ENCODE measurements at regions not wholly inside any gene's neighbourhood (a gene's known extent, or its start where the extent isn't known, plus 50 kb on each side); places are given as distances from the start of the nearest gene placed in this dataset.
"Not testable (repeated sequence)": the region's sequence is repeated elsewhere in the genome, so short reads cannot be mapped to it uniquely, and the experiment has no call there.

DNA sequence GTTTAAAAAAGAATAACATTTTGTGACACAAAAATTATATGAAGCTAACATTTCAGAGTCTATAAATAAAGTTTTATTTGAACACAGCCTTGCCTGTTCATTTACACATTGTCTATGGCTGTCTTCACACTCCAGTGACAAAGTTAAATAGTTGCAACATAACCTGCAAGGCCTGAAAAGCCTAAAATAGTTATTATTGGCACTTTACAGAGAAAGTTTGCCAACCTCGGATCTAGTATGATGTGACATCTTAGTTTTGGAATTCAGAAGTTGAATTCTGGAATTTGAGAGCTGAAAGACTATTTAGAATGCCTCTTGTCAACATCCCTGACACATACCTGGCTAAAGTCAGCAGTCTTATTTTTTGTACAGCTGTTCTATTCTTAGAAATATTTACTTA is 68.3 kb downstream of the DYRK2 start:
- no peak for DNase-seq (ENCODE audit: low read depth in 2 of 2)

DNA sequence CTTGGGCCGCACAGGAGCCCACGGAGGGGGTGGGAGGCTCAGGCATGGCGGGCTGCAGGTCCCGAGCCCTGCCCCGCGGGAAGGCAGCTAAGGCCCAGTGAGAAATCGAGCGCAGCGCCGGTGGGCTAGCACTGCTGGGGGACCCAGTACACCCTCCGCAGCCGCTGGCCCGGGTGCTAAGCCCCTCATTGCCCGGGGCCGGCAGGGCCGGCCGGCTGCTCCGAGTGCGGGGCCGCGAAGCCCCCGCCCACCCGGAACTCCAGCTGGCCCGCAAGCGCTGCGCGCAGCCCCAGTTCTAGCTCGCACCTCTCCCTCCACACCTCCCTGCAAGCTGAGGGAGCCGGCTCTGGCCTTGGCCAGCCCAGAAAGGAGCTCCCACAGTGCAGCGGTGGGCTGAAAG is 70.8 kb downstream of the DYRK2 start:
- DNase-seq (ENCODE audit: low read depth in 2 of 2) = not testable (repeated sequence)

DNA sequence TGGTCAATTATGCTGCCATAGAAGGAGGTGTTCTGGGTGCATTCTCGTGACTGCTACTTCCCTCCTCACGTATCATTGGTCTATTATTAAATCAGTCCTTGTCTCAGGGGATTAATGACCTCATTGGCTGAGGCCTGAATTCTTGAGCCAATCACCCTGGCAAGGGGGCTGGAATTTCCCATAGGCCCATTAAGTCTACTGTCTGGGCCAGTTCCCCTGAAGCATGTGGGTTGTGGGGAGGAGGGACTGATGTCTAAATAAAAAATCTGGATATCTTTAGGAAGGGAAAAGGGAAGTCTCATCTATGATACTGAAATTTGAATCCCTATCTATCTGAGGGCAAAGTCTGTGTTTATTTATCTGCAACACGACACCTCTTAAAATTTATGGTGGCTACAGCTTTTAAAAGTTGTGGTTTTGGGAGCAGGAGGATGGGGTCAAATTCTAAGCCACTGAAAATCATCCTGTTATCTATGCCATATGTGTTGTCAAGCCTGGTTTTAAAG is 71.9 kb downstream of the DYRK2 start:
- no peak for DNase-seq (ENCODE audit: low read depth in 2 of 2)

DNA sequence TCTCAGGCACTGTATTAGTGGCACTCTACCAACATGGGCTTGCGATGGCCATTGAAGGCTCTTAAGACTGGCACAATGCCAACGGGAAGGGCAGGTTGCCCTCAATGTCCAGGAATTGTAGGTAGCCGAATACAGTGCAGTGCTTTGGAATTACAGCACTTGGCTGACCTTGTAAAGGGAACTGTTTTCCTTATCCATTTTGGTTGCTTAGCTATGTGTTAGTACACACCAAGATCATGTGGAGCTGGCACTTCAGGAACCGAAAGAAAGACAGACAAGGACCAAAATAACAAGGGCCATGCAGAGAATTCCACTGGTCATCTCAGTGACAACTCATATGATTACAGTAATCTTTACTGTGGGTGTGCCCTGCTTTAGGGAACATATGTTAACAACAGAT is 72.7 kb downstream of the DYRK2 start:
- DNase-seq (ENCODE audit: low read depth in 2 of 2) = no peak

DNA sequence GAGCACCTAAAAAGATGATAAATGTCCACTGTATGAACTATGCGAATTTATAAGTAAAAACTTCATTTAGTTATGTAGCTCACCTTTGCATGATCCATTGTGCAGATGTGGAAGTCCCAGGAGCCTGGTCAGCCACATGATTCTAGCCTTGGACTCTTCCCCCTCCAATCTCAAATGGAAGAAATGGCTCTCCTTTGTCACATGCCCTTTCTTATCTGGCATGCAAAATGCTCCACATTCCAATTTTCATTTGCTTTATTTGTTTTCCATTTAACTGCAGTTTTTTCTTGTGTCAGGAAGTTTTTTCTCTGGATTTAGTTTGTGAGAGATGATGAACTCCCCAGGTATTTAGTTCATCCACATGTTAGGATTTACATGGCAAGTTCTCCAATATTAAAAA is 73.8 kb downstream of the DYRK2 start:
- no peak for DNase-seq (ENCODE audit: low read depth in 2 of 2)

DNA sequence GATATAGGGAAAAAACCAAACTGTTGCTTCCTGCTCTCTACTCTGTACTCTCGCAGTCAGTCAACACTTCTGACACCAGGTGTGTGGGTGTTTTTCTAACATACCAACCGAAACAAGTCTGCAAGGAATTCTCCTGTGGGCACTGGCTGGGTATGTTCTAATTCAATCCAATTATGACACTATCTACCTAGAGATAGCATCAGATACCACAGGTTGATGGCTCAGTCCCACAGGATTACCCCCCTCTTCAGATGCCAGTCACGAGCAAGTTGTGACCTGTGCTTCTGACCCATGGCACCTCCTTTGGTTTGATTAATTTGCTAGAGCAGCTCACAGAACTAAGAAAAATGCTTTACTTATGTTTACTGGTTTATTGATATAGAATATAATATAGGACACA is 78.3 kb downstream of the DYRK2 start:
- DNase-seq (ENCODE audit: low read depth in 2 of 2) = no peak

DNA sequence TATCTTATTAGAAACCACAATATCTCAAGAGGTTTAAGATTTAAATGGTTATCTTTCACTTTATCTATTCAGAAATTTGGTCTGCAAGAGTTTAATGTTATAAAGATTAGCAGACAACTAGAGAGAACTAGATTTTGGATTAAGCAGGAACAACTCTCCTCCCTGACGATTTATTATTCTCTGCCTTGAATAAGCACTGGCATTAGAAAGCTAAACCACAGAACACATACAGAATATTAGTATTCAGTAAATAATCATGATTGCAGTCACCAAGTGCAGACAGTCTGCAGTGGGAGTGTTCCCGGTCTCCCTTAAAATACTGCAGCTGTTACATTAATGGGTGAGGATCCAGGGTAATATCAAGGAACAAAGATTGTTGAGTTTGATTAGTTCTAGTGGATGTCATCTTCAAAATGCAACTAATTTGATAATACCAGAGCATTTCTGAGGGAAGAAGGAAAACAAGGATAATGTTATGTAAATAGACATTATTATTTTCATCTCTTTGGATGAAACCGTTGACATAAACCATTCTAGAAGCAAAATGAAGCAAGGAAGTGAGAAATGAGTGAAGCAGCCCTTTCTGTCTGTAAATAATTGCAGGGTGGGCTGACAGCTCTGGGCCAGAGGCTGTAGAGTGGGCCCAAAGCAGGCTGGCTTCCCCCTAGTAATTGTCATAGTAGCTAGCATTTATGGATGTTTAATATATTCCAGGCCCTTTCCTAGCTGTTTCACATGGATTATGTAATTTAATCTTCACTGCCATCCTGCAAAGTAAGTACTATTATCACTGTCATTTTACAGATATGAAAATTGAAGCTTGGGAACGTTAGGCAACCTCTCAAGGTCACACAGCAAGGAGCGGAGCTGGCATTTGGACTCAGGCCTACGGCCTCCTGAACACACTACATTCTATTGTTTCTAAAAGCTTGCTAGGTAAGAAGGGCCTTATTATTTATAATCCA is 79.4 kb downstream of the DYRK2 start:
- no peak for DNase-seq (ENCODE audit: low read depth in 2 of 2)

DNA sequence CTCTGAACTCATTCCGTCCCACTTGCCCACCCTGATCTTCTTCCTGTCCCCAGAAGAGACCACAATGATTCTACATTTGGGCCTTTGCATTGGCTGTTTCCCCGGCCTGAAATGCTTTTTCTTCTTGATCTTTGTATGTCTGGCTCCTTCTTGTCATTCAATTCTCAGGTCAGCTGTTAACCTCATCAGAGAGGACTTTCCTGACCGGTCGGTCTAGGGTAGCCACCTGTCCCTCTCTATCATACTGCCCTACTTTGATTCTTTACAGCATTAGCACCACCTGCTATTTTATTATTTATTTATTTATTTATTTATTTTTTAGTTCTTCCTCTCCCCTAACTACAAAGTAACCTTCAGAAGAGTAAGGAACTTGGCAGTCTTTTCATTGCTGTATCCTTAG is 84.3 kb downstream of the DYRK2 start:
- no peak for DNase-seq (ENCODE audit: low read depth in 2 of 2)

DNA sequence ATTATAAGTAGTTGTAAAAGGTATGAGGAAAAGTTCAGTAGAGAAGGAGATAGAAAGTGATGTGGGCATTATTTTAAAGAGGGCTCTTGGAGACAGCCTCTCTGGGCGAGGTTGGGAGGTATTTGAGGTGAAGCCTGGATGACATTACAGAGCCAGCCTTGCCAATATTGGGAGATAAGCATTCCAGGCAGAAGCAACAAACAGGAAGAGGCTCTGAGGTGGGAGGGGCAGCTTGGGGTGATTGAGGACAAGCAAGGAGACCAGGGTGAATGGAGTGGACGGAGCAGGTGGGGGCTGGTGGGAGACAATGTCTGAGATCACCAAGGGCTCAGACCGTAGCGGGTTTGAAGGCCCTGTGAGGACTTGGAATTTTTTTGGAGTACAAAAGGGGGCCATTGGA is 87.3 kb downstream of the DYRK2 start:
- no peak for DNase-seq (ENCODE audit: low read depth in 2 of 2)

DNA sequence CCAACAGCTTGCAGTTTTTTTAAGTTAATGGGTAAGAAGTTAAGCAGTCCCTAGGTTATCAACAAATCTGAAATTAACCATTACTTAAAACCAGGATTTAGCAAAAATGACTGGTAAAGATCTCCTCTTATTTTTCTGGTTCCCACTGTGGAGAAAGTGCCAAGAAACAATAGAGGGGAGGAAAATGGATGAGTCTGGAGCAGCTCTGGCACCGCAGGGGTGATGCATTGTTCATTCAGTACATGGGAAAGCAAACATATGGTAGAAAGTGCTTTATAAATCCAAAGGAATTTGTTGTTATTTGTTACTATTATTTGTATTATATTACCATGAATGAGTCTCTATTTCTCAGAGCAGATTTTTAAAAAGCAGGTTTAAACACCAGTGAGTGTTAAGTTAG is 92.2 kb downstream of the DYRK2 start:
- no peak for DNase-seq (ENCODE audit: low read depth in 2 of 2)

DNA sequence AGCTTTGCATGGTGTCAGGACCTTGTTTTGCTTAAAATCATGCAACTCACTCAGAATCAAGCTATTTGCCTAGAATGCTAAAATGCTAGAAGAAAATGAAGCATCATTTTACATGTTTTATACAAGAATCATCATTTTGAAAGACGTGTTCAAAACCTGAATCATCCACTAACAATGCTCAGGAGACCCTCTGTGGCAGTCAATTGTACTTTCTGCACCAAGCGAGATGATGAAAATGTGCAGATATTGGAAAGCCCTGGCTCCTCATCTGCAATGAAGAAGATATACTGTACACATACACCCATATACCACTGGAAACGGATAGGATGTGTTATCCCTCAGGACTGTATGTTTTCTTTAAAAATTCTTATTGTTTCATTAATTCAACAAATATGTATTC is 92.7 kb downstream of the DYRK2 start:
- DNase-seq (ENCODE audit: low read depth in 2 of 2) = no peak

DNA sequence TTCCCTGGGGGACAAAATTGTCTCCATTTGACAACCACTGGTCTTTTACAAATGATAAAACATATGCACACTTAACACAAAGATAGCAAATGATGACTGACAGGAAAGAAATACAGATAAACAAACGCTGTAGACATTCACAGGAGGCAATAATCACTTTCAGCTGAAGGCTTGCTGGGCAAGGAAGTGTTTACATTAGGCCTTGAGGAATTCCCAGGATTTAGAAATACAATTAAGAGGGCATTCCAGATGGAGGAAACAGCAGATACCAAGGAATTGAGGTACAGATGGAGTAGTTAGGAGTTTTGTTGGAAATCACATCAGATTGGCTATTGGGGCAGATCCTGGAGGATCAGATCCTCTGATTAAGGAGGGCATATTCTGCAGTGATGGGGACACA is 93.9 kb downstream of the DYRK2 start:
- no peak for DNase-seq (ENCODE audit: low read depth in 2 of 2)

DNA sequence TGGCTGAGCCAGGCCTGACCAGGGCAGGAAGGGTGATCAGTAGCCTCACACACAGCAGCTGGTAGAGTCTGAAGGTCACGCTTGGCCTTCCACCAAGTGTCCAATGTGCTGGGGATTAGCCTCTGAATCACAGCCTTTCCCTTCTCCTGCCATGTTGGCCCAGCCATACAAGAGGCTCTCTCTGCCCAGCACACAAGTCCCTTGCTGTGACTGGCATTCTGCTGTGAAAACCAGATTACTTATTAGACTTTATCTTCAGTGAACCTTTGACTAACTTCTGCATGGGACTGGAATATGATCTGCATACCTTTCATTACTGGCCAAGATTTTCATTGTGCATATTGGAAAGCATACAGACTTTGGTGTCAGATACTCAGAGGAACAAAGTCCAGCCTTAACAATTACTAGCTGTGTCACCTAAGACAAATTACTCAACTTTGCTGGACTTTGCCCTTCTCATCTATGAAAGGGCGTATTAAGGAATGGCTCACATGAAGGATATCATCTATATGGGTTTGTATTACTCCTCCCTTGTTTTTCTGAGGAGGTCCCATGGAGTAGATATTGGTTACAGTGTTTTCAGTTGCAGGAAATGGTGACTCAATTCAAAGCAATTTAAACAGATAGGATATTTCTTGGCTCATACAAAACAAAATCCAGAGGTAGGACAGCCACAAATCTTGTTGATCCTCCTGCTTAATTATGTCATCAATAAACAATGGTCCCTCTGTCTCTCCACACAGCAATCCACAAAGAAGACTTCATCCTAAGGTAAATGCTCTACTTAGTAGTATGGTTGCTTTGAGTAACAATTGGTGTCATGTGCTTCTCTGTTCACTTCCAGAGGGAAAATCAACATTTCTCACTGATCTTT is 99.6 kb downstream of the DYRK2 start:
- DNase-seq (ENCODE audit: low read depth in 2 of 2) = no peak

DNA sequence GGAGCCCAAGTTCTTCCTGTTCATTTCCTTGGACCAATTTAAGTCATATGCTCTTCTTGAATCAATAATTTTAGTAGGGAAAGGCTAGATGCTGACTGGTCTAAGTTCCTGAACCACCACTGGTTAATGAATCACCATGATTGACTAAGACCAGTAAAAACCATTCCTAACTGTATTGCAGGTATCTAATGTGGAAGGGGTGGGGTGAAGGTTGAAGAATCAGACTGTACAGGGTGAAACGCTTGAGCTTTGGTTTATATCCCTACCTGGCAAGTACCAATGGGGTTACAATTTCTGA is 100.1 kb downstream of the DYRK2 start:
- no peak for DNase-seq (ENCODE audit: low read depth in 2 of 2)

DNA sequence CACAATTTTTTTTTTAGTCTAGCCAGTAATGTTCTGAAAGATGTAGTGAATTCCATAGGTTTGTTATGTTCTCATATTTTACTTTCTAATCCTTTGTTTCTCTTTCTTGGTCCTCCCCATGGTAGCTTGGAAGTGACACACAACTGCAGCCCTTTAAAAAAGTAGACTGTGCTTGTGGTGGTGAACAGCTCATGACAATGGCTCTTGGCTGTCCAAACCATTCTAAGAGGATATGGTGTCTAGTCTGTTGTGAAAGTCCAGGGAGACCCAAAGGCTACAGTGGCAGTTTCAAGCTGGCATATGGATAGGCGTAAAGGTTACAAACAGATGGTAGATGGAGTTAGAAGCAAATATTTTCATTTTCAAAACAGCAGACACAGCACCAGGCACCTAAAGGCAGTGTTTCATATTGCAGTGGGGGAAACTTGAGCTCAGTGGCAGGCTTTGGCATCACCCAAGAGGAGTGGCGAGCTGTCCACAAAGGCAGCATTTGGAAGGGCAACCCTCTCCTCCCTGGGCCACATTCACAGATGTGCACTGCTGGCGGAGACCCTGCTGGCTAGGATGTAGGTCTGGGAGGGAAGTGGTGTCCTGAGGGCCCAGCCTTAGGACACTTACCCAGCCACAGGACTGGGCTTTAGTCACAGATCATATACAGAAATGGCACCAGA is 102.1 kb downstream of the DYRK2 start:
- no peak for DNase-seq (ENCODE audit: low read depth in 2 of 2)

DNA sequence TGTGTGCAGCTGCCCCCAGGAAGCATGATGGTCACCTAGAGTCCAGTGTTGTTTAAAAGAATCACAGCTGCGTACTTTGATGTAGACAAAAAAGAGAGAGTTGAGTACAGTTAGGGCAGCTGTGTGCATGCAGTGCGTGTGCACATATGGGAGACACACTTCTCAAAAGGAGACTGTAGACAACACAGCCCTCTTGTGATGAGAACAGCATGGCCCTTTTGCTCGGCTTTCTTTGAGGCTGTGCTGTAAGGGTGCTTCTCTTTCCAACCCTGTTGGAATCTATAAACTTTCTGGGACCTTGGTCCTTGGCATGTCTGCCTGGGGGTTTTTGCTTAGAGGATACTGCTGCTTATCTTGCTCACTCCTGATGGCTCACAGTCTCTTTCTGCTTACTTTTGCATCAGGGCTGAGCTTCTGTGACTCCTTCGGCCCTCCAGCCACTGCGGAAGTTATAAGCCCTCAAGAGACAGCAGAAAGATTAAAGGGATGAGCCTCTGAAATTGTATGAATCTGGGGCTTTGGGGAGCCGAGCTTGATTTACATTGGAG is 102.9 kb downstream of the DYRK2 start:
- DNase-seq (ENCODE audit: low read depth in 2 of 2) = no peak

DNA sequence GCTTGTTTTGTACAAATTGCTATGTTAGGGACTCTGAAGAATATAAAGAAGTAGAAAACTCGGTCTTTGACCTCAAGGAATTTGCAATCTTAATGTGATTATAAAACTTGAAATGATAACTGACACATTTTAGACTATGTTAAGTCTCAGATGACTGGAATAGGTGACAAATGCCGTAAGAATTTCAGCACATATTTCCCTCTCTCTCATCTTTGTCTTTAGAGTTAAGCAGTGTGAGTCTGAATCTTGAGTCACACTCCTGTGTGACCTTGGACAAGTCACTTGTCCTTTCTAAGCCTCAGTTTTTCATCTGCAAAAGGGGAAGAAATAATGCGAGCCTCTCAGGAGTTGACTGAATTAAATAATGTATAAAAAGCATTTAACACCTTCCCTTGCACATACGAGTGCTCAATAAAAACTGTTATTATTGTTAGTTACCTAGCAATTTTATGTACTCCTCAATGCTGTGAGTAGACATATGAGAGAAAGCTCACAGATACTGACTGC is 103.7 kb downstream of the DYRK2 start:
- DNase-seq (ENCODE audit: low read depth in 2 of 2) = no peak

DNA sequence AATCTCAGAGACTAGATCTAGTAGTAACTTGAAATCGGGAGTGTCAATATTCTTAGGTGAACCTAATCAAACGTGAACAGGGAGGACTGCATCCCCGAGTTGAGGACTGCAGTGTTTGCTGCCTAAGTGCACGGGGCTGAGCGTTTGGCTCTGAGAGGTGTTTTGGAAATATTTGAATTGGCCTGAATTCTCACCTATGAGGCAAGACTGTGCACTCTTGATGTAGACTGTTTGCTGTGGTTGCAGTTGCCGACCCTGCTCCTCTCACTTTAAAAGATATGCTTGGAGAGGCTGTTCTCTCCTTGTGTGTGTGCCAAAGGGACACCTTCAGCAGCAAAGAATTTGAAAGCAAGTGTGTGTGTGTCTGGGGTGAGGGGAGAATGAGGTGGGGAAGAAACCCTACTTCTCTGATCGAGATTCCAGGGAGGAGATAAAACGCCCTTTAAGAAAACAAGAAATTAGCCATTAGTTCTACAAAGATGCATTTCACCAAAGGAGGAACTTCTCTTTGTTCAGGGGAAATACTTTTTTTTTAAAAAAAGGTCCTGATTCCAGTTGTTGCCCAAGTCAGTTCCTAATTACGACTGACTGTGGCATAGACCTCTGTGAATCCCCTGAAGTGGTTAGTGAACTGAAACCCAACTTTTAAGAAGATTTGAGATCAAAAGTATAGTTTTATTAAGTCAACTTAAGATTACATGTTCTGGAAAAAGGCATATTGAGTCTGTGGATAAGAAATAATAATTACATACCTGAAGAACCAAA is 106.6 kb downstream of the DYRK2 start:
- no peak for DNase-seq (ENCODE audit: low read depth in 2 of 2)

DNA sequence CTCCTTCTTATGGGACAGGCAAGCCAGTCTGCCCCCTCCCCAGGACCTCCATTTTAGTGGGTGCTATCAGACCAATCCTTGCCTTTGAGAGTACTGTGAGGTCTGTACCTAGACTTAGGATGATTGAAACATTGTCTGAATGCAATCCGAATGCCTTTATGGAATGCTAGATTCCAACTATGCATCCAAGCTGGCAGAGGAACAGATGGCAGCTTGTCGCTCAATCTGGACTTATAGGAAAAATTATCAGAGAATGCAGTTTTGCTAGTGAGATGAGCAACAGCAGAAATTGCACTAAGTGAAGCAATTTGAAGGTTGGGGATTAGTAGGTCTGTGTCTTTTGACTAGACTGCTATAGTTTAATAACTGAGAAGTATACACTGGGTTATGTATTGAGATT is 109.1 kb downstream of the DYRK2 start:
- DNase-seq (ENCODE audit: low read depth in 2 of 2) = no peak

DNA sequence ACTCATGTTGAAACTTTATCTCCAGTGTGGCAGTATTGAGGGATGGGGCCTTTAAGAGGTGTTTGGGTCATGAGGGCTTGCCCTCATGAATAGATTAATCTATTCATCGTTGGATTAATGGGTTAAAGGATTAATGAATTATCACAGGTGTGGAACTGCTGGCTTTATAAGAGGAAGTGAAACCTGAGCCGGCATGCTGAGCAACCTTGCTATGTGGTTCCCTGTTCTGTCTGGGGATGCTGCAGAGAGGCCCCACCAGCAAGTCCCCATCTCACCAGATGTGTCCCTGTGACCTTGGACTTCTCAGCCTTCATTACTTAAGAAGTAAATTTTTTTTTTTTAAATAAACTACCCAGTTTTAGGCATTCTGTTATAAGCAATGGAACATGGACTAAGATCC is 109.6 kb downstream of the DYRK2 start:
- no peak for DNase-seq (ENCODE audit: low read depth in 2 of 2)

DNA sequence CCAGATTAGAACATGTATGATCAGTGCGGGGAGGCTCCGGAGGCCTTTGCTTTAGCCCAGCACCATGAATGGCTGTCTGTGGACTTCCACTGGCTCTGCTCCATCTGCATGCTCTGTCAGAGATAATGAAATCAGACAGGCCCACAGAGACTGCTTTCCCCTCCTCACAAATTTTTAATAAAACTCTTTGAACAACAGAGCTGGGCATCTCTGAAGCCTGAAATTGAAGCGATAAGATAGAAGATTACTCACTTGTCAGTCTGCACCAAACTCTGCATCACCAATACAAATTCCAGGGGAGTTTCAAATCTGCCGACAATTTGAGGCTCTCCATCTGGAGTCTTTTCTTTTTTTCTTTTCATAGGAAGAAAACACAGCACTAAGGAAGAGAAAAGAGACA is 110.0 kb downstream of the DYRK2 start:
- no peak for DNase-seq (ENCODE audit: low read depth in 2 of 2)

Measured in stimulated activated CD8-positive, alpha-beta memory T cell treated with anti-CD3 and anti-CD28 coated beads, Interleukin-15, amount 100 ng/mL, for 4 hours (primary cell).